ENCODE measurements at regions not wholly inside any gene's neighbourhood (a gene's known extent, or its start where the extent isn't known, plus 50 kb on each side); places are given as distances from the start of the nearest gene placed in this dataset.
"Not testable (repeated sequence)": the region's sequence is repeated elsewhere in the genome, so short reads cannot be mapped to it uniquely, and the experiment has no call there.

DNA sequence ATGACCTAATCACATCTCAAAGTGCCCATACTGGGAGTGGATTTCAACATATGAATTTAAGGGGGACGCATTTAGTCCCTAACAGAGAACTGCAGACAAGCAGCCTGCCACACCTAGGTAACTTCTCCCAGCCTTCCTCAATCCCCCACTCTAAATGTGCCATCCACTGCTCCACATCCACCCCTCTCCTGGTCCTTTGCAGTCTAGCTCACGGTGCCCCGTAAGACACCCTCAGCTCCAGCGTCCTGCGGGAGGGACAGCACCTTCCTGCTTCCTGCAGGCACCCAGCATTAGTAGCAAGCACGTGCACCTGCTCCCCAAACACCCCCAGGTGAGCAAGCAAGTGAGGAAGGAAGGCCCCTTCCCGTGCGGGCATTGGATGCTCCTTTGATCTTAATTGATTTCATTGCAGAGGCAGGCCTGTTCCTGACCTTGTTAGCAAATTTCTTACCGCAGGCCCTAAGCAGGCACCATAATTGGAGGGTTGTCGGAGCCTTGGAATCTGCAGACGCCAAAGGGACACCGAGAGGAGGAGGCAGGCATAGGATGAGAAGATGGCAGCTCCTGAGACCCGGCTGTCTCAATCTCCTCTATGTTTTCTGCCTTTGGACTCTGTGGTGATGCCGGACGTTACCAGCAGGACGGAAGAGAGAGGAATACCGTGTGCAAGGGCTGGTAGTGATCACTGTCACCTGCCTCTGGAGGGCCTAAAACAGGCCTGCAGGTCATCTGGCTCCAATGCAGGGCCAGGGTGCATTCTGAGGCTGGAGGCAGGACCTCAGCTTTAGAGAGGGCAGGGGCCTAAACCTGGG is 75.8 kb upstream of the CHST15 start (continued):
- TF ChIP-seq, protein P1, sequence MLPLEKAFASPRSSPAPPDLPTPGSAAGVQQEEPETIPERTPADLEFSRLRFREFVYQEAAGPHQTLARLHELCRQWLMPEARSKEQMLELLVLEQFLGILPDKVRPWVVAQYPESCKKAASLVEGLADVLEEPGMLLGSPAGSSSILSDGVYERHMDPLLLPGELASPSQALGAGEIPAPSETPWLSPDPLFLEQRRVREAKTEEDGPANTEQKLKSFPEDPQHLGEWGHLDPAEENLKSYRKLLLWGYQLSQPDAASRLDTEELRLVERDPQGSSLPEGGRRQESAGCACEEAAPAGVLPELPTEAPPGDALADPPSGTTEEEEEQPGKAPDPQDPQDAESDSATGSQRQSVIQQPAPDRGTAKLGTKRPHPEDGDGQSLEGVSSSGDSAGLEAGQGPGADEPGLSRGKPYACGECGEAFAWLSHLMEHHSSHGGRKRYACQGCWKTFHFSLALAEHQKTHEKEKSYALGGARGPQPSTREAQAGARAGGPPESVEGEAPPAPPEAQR (CRISPR knock-in tag; IDR thresholded peaks at IDR 0.05), result no peak
- no peak for TF ChIP-seq ZNF121 (CRISPR knock-in tag; IDR thresholded peaks at IDR 0.05)
- TF ChIP-seq FOXK1 (CRISPR knock-in tag; IDR thresholded peaks at IDR 0.05), result no peak
- no peak for TF ChIP-seq CREB1 (CRISPR knock-in tag; IDR thresholded peaks at IDR 0.05)
- no peak for TF ChIP-seq TEAD1 (CRISPR knock-in tag; IDR thresholded peaks at IDR 0.05)
- no peak for TF ChIP-seq HMGA2 (CRISPR knock-in tag; IDR thresholded peaks at IDR 0.05)
- TF ChIP-seq, protein P2, sequence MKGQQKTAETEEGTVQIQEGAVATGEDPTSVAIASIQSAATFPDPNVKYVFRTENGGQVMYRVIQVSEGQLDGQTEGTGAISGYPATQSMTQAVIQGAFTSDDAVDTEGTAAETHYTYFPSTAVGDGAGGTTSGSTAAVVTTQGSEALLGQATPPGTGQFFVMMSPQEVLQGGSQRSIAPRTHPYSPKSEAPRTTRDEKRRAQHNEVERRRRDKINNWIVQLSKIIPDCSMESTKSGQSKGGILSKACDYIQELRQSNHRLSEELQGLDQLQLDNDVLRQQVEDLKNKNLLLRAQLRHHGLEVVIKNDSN (CRISPR knock-in tag; IDR thresholded peaks at IDR 0.05), result no peak

DNA sequence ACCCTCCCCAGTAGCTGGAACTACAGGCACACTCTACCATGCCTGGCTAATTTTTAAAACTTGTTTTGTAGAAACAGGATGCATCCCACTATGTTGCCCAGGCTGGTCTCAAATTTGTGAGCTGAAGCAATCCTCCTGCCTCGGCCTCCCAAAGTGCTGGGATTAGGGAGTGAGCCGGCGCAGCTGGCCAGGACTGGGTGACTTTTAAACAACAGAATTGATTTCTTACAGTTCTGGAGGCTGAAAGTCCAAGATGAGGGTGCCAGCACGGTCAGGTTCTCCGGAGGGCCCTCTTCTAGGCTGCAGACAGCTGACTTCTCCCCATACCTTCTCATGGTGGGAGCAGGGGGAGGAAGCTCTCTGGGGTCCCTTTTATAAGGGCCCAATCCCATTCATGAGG is 75.2 kb upstream of the CHST15 start:
- POLR2A ChIA-PET, result no interaction called here
- peaks cover 6% of the 10 kb centered on the region; the same call in 1 of the 2 replicates for H3K9me3 Mint-ChIP-seq

DNA sequence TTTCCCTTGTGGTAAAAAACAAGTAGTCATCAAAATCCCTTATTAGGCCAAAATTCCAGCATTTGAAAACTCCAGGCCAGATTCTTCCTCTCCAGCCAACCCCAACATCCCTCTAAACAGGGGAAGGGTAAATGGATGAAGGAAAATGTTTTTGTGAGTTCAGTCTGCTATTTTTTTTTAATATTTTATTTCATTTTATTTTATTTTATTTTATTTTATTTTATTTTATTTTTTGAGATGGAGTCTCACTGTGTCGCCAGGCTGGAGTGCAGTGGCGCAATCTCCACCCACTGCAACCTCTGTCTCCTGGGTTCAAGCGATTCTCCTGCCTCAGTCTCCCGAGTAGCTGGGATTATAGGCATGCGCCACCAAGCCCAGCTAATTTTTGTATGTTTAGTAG is 74.5 kb upstream of the CHST15 start:
- H3K9me3 Mint-ChIP-seq; POLR2A ChIA-PET; H3K27me3 Mint-ChIP-seq (ENCODE audit: low read depth); H3K4me3 Mint-ChIP-seq; DNase-seq (ENCODE audit: low spot score); H3K27ac Mint-ChIP-seq; H3K4me1 Mint-ChIP-seq; ATAC-seq; H3K36me3 Mint-ChIP-seq: not testable (repeated sequence)
- CTCF ChIA-PET, result interaction anchor here (1.3 kb wide), 1 partner anchor 61 kb away, joined by 3 read pairs; no protein-coding TSS in a partner anchor
- peak; percentile 93 for TF ChIP-seq HMGA2 (CRISPR knock-in tag; IDR thresholded peaks at IDR 0.05)

More for the DNA sequence above, 75.2 kb upstream of the CHST15 start:
- ATAC-seq (no peak), DNase-seq (ENCODE audit: low spot score) (no peak)
- CTCF ChIA-PET, result interaction anchor here (0.9 to 1.3 kb wide), 2 partner anchors 43 to 61 kb away, joined by 3 read pairs; no protein-coding TSS in a partner anchor
- no peak overlapping the region for H3K27ac Mint-ChIP-seq
- H3K4me1 Mint-ChIP-seq, result 0 out of 2 replicates have a peak, but pooled peaks cover 2% of the 10 kb centered on the region
- no peak overlapping the region for H3K4me3 Mint-ChIP-seq
- H3K36me3 Mint-ChIP-seq, result no peaks in the 10 kb centered on the region
- TF ChIP-seq, protein P3, sequence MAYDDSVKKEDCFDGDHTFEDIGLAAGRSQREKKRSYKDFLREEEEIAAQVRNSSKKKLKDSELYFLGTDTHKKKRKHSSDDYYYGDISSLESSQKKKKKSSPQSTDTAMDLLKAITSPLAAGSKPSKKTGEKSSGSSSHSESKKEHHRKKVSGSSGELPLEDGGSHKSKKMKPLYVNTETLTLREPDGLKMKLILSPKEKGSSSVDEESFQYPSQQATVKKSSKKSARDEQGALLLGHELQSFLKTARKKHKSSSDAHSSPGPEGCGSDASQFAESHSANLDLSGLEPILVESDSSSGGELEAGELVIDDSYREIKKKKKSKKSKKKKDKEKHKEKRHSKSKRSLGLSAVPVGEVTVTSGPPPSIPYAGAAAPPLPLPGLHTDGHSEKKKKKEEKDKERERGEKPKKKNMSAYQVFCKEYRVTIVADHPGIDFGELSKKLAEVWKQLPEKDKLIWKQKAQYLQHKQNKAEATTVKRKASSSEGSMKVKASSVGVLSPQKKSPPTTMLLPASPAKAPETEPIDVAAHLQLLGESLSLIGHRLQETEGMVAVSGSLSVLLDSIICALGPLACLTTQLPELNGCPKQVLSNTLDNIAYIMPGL (CRISPR knock-in tag; IDR thresholded peaks at IDR 0.05), result no peak
- TF ChIP-seq, protein P4, sequence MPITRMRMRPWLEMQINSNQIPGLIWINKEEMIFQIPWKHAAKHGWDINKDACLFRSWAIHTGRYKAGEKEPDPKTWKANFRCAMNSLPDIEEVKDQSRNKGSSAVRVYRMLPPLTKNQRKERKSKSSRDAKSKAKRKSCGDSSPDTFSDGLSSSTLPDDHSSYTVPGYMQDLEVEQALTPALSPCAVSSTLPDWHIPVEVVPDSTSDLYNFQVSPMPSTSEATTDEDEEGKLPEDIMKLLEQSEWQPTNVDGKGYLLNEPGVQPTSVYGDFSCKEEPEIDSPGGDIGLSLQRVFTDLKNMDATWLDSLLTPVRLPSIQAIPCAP (CRISPR knock-in tag; IDR thresholded peaks at IDR 0.05), result no peak
- TF ChIP-seq FOXK1 (CRISPR knock-in tag; IDR thresholded peaks at IDR 0.05) (no peak), HMGA2 (CRISPR knock-in tag; IDR thresholded peaks at IDR 0.05) (no peak), ZNF396 (CRISPR knock-in tag; IDR thresholded peaks at IDR 0.05; ENCODE audit: borderline replicate concordance) (no peak), NFATC4 (CRISPR knock-in tag; IDR thresholded peaks at IDR 0.05) (no peak)
- TF ChIP-seq, protein P5, sequence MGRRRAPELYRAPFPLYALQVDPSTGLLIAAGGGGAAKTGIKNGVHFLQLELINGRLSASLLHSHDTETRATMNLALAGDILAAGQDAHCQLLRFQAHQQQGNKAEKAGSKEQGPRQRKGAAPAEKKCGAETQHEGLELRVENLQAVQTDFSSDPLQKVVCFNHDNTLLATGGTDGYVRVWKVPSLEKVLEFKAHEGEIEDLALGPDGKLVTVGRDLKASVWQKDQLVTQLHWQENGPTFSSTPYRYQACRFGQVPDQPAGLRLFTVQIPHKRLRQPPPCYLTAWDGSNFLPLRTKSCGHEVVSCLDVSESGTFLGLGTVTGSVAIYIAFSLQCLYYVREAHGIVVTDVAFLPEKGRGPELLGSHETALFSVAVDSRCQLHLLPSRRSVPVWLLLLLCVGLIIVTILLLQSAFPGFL (CRISPR knock-in tag; IDR thresholded peaks at IDR 0.05; ENCODE audit: borderline replicate concordance), result no peak
- TF ChIP-seq, protein P6, sequence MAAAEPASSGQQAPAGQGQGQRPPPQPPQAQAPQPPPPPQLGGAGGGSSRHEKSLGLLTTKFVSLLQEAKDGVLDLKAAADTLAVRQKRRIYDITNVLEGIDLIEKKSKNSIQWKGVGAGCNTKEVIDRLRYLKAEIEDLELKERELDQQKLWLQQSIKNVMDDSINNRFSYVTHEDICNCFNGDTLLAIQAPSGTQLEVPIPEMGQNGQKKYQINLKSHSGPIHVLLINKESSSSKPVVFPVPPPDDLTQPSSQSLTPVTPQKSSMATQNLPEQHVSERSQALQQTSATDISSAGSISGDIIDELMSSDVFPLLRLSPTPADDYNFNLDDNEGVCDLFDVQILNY (CRISPR knock-in tag; IDR thresholded peaks at IDR 0.05), result no peak
- H3K27me3 Mint-ChIP-seq (ENCODE audit: low read depth), result peaks cover 3% of the 10 kb centered on the region; the same call in 1 of the 2 replicates

All from WTC11 (cell line).